ENCODE measurements at regions not wholly inside any gene's neighbourhood (a gene's known extent, or its start where the extent isn't known, plus 50 kb on each side); places are given as distances from the start of the nearest gene placed in this dataset.

DNA sequence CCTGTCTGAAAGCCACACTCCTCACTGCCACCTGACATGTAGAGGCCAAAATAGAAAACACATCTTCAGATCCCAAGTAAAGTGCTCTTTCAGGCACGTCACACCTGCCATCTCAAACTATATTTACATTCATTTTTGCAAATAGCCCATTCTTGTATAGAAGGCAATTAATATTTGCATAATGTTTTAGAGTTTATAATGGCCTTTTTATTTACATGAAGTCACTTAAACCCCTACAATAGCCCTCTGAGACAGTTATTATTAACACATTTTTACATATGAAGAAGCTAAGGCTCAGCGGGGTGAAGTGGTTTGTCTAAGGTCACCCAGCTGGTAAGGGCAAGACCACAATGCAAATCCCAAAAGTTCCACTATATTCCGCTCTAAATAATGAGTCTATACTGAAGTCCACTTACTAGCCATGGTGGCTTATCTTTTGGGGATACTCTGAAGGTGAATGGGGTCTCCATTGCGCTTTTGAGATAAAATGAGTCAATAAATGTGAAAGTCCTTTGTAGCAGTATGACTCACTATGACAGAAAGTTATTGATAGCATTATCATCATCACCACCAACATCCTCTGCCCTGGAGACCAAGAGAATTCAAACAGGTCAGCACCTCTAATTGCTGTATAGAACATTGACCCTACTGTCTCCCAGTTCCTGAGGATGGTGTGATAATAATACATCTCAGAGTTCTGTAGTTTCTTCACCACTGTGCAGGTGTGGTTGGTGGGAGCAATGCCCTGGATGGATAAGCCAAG lies 155.9 kb upstream of the BCL6 start:
- Histone ChIP-seq H3K36me3 (ENCODE audit: control insufficient read depth, insufficient read depth, low read length) (no peaks in the 10 kb centered on the region), H3K4me1 (ENCODE audit: control insufficient read depth, insufficient read depth, low read length) (no peaks in the 10 kb centered on the region), H3K9me3 (ENCODE audit: control insufficient read depth, low read depth, low read length) (no peaks in the 10 kb centered on the region), H3K27me3 (ENCODE audit: control insufficient read depth, insufficient read depth, low read length) (no peaks in the 10 kb centered on the region), H3K4me3 (ENCODE audit: low read length) (no peak overlapping the region), H3K27ac (ENCODE audit: low read length) (no peak overlapping the region)
- no peak for DNase-seq
- 80% methylated on average over 1 of the region's 4 CpGs for WGBS (ENCODE audit: insufficient coverage, low lambda C conversion rate)

DNA sequence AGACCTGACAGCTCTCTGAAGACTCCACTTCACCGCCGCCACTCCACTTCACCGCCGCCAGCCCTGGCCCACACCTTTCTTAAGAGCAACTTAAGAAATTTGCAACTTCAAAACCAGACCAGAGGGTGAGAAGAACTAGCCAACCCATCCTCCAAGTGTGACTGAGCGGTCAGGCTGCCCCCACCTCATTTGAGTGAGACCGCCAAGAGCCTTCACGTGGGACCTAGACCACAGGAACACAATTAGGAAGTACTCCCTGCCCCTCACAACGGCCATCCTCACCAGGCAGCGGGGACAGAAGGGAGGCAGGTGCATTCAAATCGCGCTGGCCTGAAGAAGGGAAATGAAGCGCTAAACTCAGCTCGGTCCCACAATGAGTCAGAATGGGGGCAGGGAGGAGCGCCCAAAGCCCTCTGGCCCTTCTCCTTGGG lies 156.8 kb upstream of the BCL6 start:
- Histone ChIP-seq H3K9me3 (ENCODE audit: control insufficient read depth, low read depth, low read length) (no peaks in the 10 kb centered on the region), H3K4me1 (ENCODE audit: control insufficient read depth, insufficient read depth, low read length) (no peaks in the 10 kb centered on the region), H3K4me3 (ENCODE audit: low read length) (no peak overlapping the region), H3K36me3 (ENCODE audit: control insufficient read depth, insufficient read depth, low read length) (no peaks in the 10 kb centered on the region), H3K27me3 (ENCODE audit: control insufficient read depth, insufficient read depth, low read length) (no peaks in the 10 kb centered on the region), H3K27ac (ENCODE audit: low read length) (no peak overlapping the region)
- no peak for DNase-seq
- no CpG with 5 or more reads among the region's 14 CpGs for WGBS (ENCODE audit: insufficient coverage, low lambda C conversion rate)

GRCh38 chr3:187902936-187903335 lies 157.7 kb upstream of the BCL6 start:
- no peaks in the 10 kb centered on the region for H3K27me3 ChIP-seq (ENCODE audit: control insufficient read depth, insufficient read depth, low read length)
- no peak overlapping the region for H3K27ac ChIP-seq (ENCODE audit: low read length)
- H3K36me3 ChIP-seq (ENCODE audit: control insufficient read depth, insufficient read depth, low read length), result no peaks in the 10 kb centered on the region
- no peaks in the 10 kb centered on the region for H3K9me3 ChIP-seq (ENCODE audit: control insufficient read depth, low read depth, low read length)
- 100% methylated on average over 1 of the region's 1 CpG for WGBS (ENCODE audit: insufficient coverage, low lambda C conversion rate)
- DNase-seq, result no peak
- H3K4me1 ChIP-seq (ENCODE audit: control insufficient read depth, insufficient read depth, low read length), result no peaks in the 10 kb centered on the region
- H3K4me3 ChIP-seq (ENCODE audit: low read length), result no peak overlapping the region

DNA sequence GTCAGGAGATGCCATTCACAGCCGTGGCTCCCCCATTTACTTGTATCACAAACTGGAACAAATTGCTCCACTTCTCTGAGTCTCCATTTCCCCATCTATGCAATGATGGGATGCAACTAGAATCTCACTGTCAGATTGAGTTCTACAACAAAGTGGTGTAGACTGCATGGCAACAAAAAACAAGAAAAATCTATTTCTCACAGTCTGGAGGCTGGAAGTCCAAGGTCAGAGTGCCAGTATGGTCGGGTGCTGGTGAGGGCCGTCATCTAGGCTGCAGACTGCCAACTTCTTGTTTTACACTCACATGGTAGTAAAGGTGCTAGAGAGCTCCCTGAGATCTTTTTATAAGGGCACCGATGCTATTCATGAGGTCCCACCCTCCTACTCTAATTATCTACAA lies 158.4 kb upstream of the BCL6 start:
- H3K9me3 ChIP-seq (ENCODE audit: control insufficient read depth, low read depth, low read length), result no peaks in the 10 kb centered on the region
- H3K4me1 ChIP-seq (ENCODE audit: control insufficient read depth, insufficient read depth, low read length), result no peaks in the 10 kb centered on the region
- no peaks in the 10 kb centered on the region for H3K36me3 ChIP-seq (ENCODE audit: control insufficient read depth, insufficient read depth, low read length)
- WGBS (ENCODE audit: insufficient coverage, low lambda C conversion rate), result no CpG with 5 or more reads among the region's 4 CpGs
- DNase-seq, result no peak
- no peak overlapping the region for H3K27ac ChIP-seq (ENCODE audit: low read length)
- no peaks in the 10 kb centered on the region for H3K27me3 ChIP-seq (ENCODE audit: control insufficient read depth, insufficient read depth, low read length)
- no peak overlapping the region for H3K4me3 ChIP-seq (ENCODE audit: low read length)

DNA sequence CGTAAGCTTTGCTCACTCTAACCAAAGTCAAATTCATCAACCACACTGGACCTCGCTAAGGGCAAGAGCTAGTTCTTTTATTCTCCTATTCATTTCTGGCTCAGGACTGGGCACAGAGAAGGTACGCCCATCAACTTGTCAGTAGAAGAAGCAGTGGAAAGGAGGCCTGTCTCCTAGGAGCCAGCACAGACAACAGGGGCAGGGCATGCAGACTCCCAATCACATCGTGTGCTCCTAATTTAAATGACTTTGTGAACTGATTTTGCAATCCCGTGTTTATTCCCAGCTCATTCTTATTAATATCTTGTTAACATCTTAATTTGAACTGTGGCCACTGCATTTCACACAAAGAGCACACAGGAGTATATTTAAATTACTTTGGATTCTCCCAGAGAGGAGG lies 161.1 kb upstream of the BCL6 start:
- no peak for DNase-seq
- no peak overlapping the region for H3K4me3 ChIP-seq (ENCODE audit: low read length)
- no peaks in the 10 kb centered on the region for H3K36me3 ChIP-seq (ENCODE audit: control insufficient read depth, insufficient read depth, low read length)
- H3K27me3 ChIP-seq (ENCODE audit: control insufficient read depth, insufficient read depth, low read length), result no peaks in the 10 kb centered on the region
- no peaks in the 10 kb centered on the region for H3K9me3 ChIP-seq (ENCODE audit: control insufficient read depth, low read depth, low read length)
- no peak overlapping the region for H3K27ac ChIP-seq (ENCODE audit: low read length)
- no peaks in the 10 kb centered on the region for H3K4me1 ChIP-seq (ENCODE audit: control insufficient read depth, insufficient read depth, low read length)
- 100% methylated on average over 1 of the region's 5 CpGs for WGBS (ENCODE audit: insufficient coverage, low lambda C conversion rate)

DNA sequence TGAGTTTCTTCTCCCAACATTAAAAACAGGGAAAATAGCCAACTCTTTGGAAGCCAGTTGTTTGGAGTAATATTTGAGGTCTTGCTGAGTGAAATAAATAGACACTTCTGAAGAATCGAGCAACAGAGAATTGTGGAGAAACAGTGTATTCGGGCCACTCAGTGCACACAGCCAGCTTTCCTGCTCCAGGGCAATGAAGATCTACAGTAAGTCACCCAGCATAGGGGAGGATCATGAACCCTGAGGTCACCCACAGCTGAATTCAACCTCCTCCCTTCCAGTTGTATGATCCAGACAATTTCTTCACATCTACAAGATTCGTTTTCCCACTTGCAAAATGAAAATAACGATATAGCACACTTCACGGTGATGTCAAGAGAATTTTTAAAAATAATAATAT lies 161.7 kb upstream of the BCL6 start:
- no peak overlapping the region for H3K27ac ChIP-seq (ENCODE audit: low read length)
- 95% methylated on average over 4 of the region's 5 CpGs for WGBS (ENCODE audit: insufficient coverage, low lambda C conversion rate)

DNA sequence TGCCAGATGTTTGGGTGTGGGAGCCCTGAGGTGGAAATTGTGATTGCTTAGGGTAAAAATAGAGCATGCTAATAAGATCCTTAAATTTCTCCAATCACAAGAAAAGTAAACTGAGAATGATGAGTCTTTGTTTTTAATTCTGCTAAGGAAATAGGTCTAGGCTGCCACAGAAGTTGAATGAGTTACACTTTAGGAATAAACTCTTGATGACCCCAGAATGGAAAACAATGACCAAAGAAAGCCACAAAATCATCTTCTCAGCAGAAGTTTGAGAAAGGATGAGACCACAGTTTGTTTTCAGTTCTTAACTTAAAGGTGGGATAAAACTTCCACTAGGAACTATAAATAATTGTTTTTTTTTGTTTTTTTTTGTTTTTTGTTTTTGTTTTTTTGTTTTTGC lies 164.6 kb upstream of the BCL6 start:
- no peaks in the 10 kb centered on the region for H3K9me3 ChIP-seq (ENCODE audit: control insufficient read depth, low read depth, low read length)
- H3K27me3 ChIP-seq (ENCODE audit: control insufficient read depth, insufficient read depth, low read length), result no peaks in the 10 kb centered on the region
- H3K36me3 ChIP-seq (ENCODE audit: control insufficient read depth, insufficient read depth, low read length), result no peaks in the 10 kb centered on the region
- DNase-seq, result no peak
- no peak overlapping the region for H3K4me3 ChIP-seq (ENCODE audit: low read length)
- H3K4me1 ChIP-seq (ENCODE audit: control insufficient read depth, insufficient read depth, low read length), result peaks cover 7% of the 10 kb centered on the region
- H3K27ac ChIP-seq (ENCODE audit: low read length), result no peak overlapping the region

More for the DNA sequence above, 161.7 kb upstream of the BCL6 start:
- Histone ChIP-seq H3K4me3 (ENCODE audit: low read length) (no peak overlapping the region), H3K9me3 (ENCODE audit: control insufficient read depth, low read depth, low read length) (no peaks in the 10 kb centered on the region), H3K4me1 (ENCODE audit: control insufficient read depth, insufficient read depth, low read length) (no peaks in the 10 kb centered on the region), H3K27me3 (ENCODE audit: control insufficient read depth, insufficient read depth, low read length) (no peaks in the 10 kb centered on the region), H3K36me3 (ENCODE audit: control insufficient read depth, insufficient read depth, low read length) (no peaks in the 10 kb centered on the region)
- no peak for DNase-seq

- H3K4me3 ChIP-seq (ENCODE audit: low read length), result no peak overlapping the region
- DNase-seq, result no peak
- no peaks in the 10 kb centered on the region for H3K36me3 ChIP-seq (ENCODE audit: control insufficient read depth, insufficient read depth, low read length)
- no peaks in the 10 kb centered on the region for H3K27me3 ChIP-seq (ENCODE audit: control insufficient read depth, insufficient read depth, low read length)
- no peaks in the 10 kb centered on the region for H3K9me3 ChIP-seq (ENCODE audit: control insufficient read depth, low read depth, low read length)
- no peak overlapping the region for H3K27ac ChIP-seq (ENCODE audit: low read length)
- peaks cover 7% of the 10 kb centered on the region for H3K4me1 ChIP-seq (ENCODE audit: control insufficient read depth, insufficient read depth, low read length)
- 14% methylated on average over 1 of the region's 3 CpGs for WGBS (ENCODE audit: insufficient coverage, low lambda C conversion rate)
These were observed 166.7 kb upstream of the BCL6 start for GRCh38 chr3:187912007-187912406.

- H3K36me3 ChIP-seq (ENCODE audit: control insufficient read depth, insufficient read depth, low read length), result no peaks in the 10 kb centered on the region
- DNase-seq, result no peak
- no peak overlapping the region for H3K27ac ChIP-seq (ENCODE audit: low read length)
These were observed 168.4 kb upstream of the BCL6 start for GRCh38 chr3:187913617-187914033.

DNA sequence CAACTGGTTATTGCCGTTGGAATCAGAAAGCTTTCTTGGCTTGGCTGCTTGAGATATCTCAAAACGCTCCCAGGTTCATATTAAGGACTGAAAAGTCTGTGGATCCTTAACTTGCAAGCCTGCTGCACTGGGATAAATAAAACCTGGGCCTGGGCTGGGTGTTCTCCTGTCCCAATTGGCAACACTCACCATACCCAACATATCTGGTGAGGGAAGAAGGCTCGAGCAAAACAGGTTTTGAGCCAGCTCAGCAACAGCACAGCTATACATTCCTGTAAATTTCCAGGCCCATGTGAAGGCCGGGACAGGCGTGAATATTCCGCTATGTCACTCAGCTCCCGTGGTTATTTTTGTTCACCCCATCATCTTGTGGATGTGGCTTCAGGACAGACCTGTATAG lies 169.0 kb upstream of the BCL6 start:
- DNase-seq, result no peak
- H3K27ac ChIP-seq (ENCODE audit: low read length), result no peak overlapping the region
- no peaks in the 10 kb centered on the region for H3K27me3 ChIP-seq (ENCODE audit: control insufficient read depth, insufficient read depth, low read length)
- no peaks in the 10 kb centered on the region for H3K36me3 ChIP-seq (ENCODE audit: control insufficient read depth, insufficient read depth, low read length)
- peaks cover 7% of the 10 kb centered on the region for H3K4me1 ChIP-seq (ENCODE audit: control insufficient read depth, insufficient read depth, low read length)
- no peak overlapping the region for H3K4me3 ChIP-seq (ENCODE audit: low read length)
- no peaks in the 10 kb centered on the region for H3K9me3 ChIP-seq (ENCODE audit: control insufficient read depth, low read depth, low read length)
- WGBS (ENCODE audit: insufficient coverage, low lambda C conversion rate), result no CpG with 5 or more reads among the region's 7 CpGs

More at GRCh38 chr3:187913617-187914033, 168.4 kb upstream of the BCL6 start:
- WGBS (ENCODE audit: insufficient coverage, low lambda C conversion rate), result no CpG with 5 or more reads among the region's 2 CpGs
- Histone ChIP-seq H3K4me3 (ENCODE audit: low read length) (no peak overlapping the region), H3K9me3 (ENCODE audit: control insufficient read depth, low read depth, low read length) (no peaks in the 10 kb centered on the region), H3K4me1 (ENCODE audit: control insufficient read depth, insufficient read depth, low read length) (peaks cover 7% of the 10 kb centered on the region), H3K27me3 (ENCODE audit: control insufficient read depth, insufficient read depth, low read length) (no peaks in the 10 kb centered on the region)

DNA sequence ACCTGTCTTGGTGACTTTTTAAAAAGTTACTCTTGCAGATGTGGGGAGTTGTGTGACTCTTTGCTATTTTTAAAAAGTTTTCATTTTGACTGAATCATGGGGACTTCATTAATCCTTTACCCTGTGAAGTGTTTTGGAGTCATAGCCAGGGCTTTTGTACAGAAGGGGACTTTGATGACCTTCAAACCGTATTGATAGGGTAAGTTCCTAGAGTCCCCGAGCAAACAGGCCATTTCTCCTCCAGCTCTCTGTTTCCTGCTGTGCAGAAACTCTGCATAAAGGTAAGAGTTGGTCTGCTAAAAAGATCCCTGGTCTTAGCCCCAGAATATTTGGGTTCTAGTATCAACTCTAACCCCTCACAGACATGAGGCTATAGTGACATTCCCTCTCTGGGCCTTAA lies 170.8 kb upstream of the BCL6 start:
- H3K4me3 ChIP-seq (ENCODE audit: low read length), result no peak overlapping the region
- DNase-seq, result no peak
- no peaks in the 10 kb centered on the region for H3K9me3 ChIP-seq (ENCODE audit: control insufficient read depth, low read depth, low read length)
- no peak overlapping the region for H3K27ac ChIP-seq (ENCODE audit: low read length)
- H3K4me1 ChIP-seq (ENCODE audit: control insufficient read depth, insufficient read depth, low read length), result peaks cover 7% of the 10 kb centered on the region
- H3K27me3 ChIP-seq (ENCODE audit: control insufficient read depth, insufficient read depth, low read length), result no peaks in the 10 kb centered on the region
- WGBS (ENCODE audit: insufficient coverage, low lambda C conversion rate), result no CpG with 5 or more reads among the region's 2 CpGs
- no peaks in the 10 kb centered on the region for H3K36me3 ChIP-seq (ENCODE audit: control insufficient read depth, insufficient read depth, low read length)

Data from large intestine (tissue), 3 donors.